SU-DHL-6 (cell line): ENCODE measurements at regions not wholly inside any gene's neighbourhood (a gene's known extent, or its start where the extent isn't known, plus 50 kb on each side); places are given as distances from the start of the nearest gene placed in this dataset.

Source experiments
- H2AFZ ChIP-seq: fragments of 200-600 bp; sonication (generic); 2 replicates; pipeline ENCODE4 v1.6.1; 2014; ENCODE audit warnings: low read depth, mild to moderate bottlenecking, moderate library complexity, mixed read lengths, antibody characterized with exemption, low read length; ENCODE audit not compliant: severe bottlenecking
- H3F3A ChIP-seq: fragments of 200-600 bp; shearing (Covaris generic); 2 replicates; pipeline ENCODE4 v1.6.0; 2016; ENCODE audit warnings: antibody characterized with exemption, mild to moderate bottlenecking; ENCODE audit not compliant: insufficient read depth
- H3K27ac ChIP-seq: fragments of 200-600 bp; sonication (generic); 2 replicates; pipeline ENCODE4 v1.5.1; 2016; ENCODE audit warnings: low read depth, mild to moderate bottlenecking, low read length, moderate library complexity, mixed read lengths
- H3K27me3 ChIP-seq: fragments of 200-600 bp; sonication (generic), shearing (Covaris generic); 2 replicates; pipeline ENCODE4 v1.6.0; 2014; ENCODE audit warnings: mild to moderate bottlenecking, low read length
- H3K36me3 ChIP-seq: fragments of 200-600 bp; sonication (generic); 2 replicates; pipeline ENCODE4 v1.6.1; 2014; ENCODE audit warnings: mild to moderate bottlenecking, low read length, mixed read lengths
- H3K4me2 ChIP-seq: fragments of 300-600, 200-600 bp; shearing (Covaris generic), sonication (generic); 2 replicates; pipeline ENCODE4 v1.6.0; 2014; ENCODE audit warnings: low read length, low read depth, mild to moderate bottlenecking; ENCODE audit not compliant: poor library complexity, severe bottlenecking
- H3K4me3 ChIP-seq: fragments of 200-600 bp; sonication (generic); 2 replicates; pipeline ENCODE4 v1.5.1; 2014; ENCODE audit warnings: antibody characterized with exemption, low read length, mild to moderate bottlenecking, mixed read lengths; ENCODE audit not compliant: insufficient read depth, poor library complexity, severe bottlenecking
- H3K79me2 ChIP-seq: fragments of 200-600 bp; sonication (generic); 2 replicates; pipeline ENCODE4 v1.6.1; 2014; ENCODE audit warnings: mild to moderate bottlenecking, low read length, moderate library complexity; ENCODE audit not compliant: insufficient read depth
- H3K9ac ChIP-seq: fragments of 200-600 bp; sonication (generic); 2 replicates; pipeline ENCODE4 v1.7.0; 2014; ENCODE audit warnings: mild to moderate bottlenecking, low read length
- H3K9me2 ChIP-seq: fragments of 200-600 bp; sonication (generic); replicated peaks from 2 replicates; pipeline ENCODE4 v1.6.1; 2014; ENCODE audit warnings: low read length; ENCODE audit not compliant: insufficient read depth
- H3K9me3 ChIP-seq: fragments of 200-600 bp; sonication (generic); 2 replicates; pipeline ENCODE4 v1.6.1; 2014; ENCODE audit warnings: low read length, mixed read lengths; ENCODE audit not compliant: insufficient read depth
- H4K20me1 ChIP-seq: fragments of 200-600 bp; sonication (generic); 2 replicates; pipeline ENCODE4 v1.6.1; 2014; ENCODE audit warnings: low read depth, mild to moderate bottlenecking, antibody characterized with exemption, low read length, moderate library complexity, mixed read lengths
- CTCF ChIP-seq: fragments of 200-600 bp; sonication (generic); IDR thresholded peaks from one replicate; pipeline ENCODE4 v1.5.1; 2017; ENCODE audit warnings: antibody characterized with exemption, mild to moderate bottlenecking, low read length, moderate library complexity; ENCODE audit not compliant: insufficient read depth, poor library complexity, severe bottlenecking
- EZH2phosphoT487 ChIP-seq: fragments of 200-600 bp; sonication (generic), shearing (Covaris generic); conservative IDR thresholded peaks from 2 replicates; pipeline ENCODE4 v1.6.1; 2018; ENCODE audit warnings: mild to moderate bottlenecking, antibody characterized with exemption, low read length, moderate library complexity, mixed read lengths

- Histone ChIP-seq H3K36me3 (no peaks in the 10 kb centered on the region), H3K9me2 (no peaks in the 10 kb centered on the region), H3K27me3 (no peaks in the 10 kb centered on the region), H3K9me3 (no peaks in the 10 kb centered on the region), H3K9ac (no peak overlapping the region), H3K4me2 (no peak overlapping the region), H4K20me1 (no peaks in the 10 kb centered on the region), H2AFZ (no peak overlapping the region), H3F3A (no peaks in the 10 kb centered on the region), H3K79me2 (no peaks in the 10 kb centered on the region), H3K4me3 (no peak overlapping the region), H3K27ac (no peak overlapping the region)
- TF ChIP-seq EZH2phosphoT487 (no peak), CTCF (no peak)
These were observed 466.3 kb downstream of the GALC start for GRCh38 chr14:87526731-87527130.

- H4K20me1 ChIP-seq, result no peaks in the 10 kb centered on the region
- H3K4me2 ChIP-seq, result no peak overlapping the region
- H3F3A ChIP-seq, result no peaks in the 10 kb centered on the region
- no peak overlapping the region for H3K4me3 ChIP-seq
- H3K36me3 ChIP-seq, result no peaks in the 10 kb centered on the region
- no peaks in the 10 kb centered on the region for H3K9me2 ChIP-seq
- H3K9ac ChIP-seq, result no peak overlapping the region
- H2AFZ ChIP-seq, result no peak overlapping the region
- no peak overlapping the region for H3K27ac ChIP-seq
- no peaks in the 10 kb centered on the region for H3K9me3 ChIP-seq
- no peaks in the 10 kb centered on the region for H3K79me2 ChIP-seq
- H3K27me3 ChIP-seq, result no peaks in the 10 kb centered on the region
- TF ChIP-seq EZH2phosphoT487, result no peak
- TF ChIP-seq CTCF, result no peak
These were observed 469.0 kb downstream of the GALC start for GRCh38 chr14:87524011-87524410.

GRCh38 chr14:87522575-87522974 is 470.4 kb downstream of the GALC start:
- H4K20me1 ChIP-seq, result no peaks in the 10 kb centered on the region
- no peaks in the 10 kb centered on the region for H3F3A ChIP-seq
- TF ChIP-seq EZH2phosphoT487 (no peak), CTCF (no peak)
- no peak overlapping the region for H3K9ac ChIP-seq
- H3K9me3 ChIP-seq, result no peaks in the 10 kb centered on the region
- H3K27me3 ChIP-seq, result no peaks in the 10 kb centered on the region
- H2AFZ ChIP-seq, result no peak overlapping the region
- H3K4me2 ChIP-seq, result no peak overlapping the region
- H3K79me2 ChIP-seq, result no peaks in the 10 kb centered on the region
- no peaks in the 10 kb centered on the region for H3K9me2 ChIP-seq
- no peak overlapping the region for H3K4me3 ChIP-seq
- no peak overlapping the region for H3K27ac ChIP-seq
- H3K36me3 ChIP-seq, result no peaks in the 10 kb centered on the region

- Histone ChIP-seq H4K20me1 (no peaks in the 10 kb centered on the region), H3K9me2 (no peaks in the 10 kb centered on the region), H3F3A (no peaks in the 10 kb centered on the region), H3K4me2 (no peak overlapping the region), H3K9ac (no peak overlapping the region), H3K27ac (no peak overlapping the region), H3K9me3 (no peaks in the 10 kb centered on the region), H3K27me3 (no peaks in the 10 kb centered on the region), H3K79me2 (no peaks in the 10 kb centered on the region), H3K36me3 (no peaks in the 10 kb centered on the region), H3K4me3 (no peak overlapping the region), H2AFZ (no peak overlapping the region)
- TF ChIP-seq CTCF (no peak), EZH2phosphoT487 (no peak)
These were observed 484.6 kb downstream of the GALC start for GRCh38 chr14:87508333-87508732.
